ENCODE measurements at regions not wholly inside any gene's neighbourhood (a gene's known extent, or its start where the extent isn't known, plus 50 kb on each side); places are given as distances from the start of the nearest gene placed in this dataset.
"Not testable (repeated sequence)": the region's sequence is repeated elsewhere in the genome, so short reads cannot be mapped to it uniquely, and the experiment has no call there.

GRCh38 chr5:162603443-162604070 is 536.0 kb downstream of the GABRG2 start:
- no peaks in the 10 kb centered on the region for H3K36me3 ChIP-seq (ENCODE audit: insufficient read depth, low read length)
- H3K4me2 ChIP-seq (ENCODE audit: insufficient read depth, low read length): no peak overlapping the region
- no peaks in the 10 kb centered on the region for H3K27me3 ChIP-seq (ENCODE audit: insufficient read depth, low read length, poor library complexity)
- DNase-seq (no peak), ATAC-seq (ENCODE audit: insufficient read depth, low read depth) (no peak)
- no peak overlapping the region for H2AFZ ChIP-seq (ENCODE audit: low read depth, low read length)
- no peak overlapping the region for H3K4me3 ChIP-seq (ENCODE audit: low read depth in 1 of 2, low read length in 2 of 2)
- TF ChIP-seq EZH2 (IDR thresholded peaks at IDR 0.05; ENCODE audit: borderline replicate concordance, low read depth, low read length, severe bottlenecking) (no peak), CTCF (IDR thresholded peaks at IDR 0.05; ENCODE audit: borderline replicate concordance, extremely low read depth, low read length, poor library complexity, severe bottlenecking) (no peak)
- H3K4me1 ChIP-seq (ENCODE audit: insufficient read depth, low read length): no peaks in the 10 kb centered on the region
- H4K20me1 ChIP-seq (ENCODE audit: insufficient read depth, low read length): no peaks in the 10 kb centered on the region
- no peak overlapping the region for H3K27ac ChIP-seq (ENCODE audit: low read length)
- peaks cover 3% of the 10 kb centered on the region for H3K9me3 ChIP-seq (ENCODE audit: insufficient read depth, low read length, severe bottlenecking)
- H3K79me2 ChIP-seq (ENCODE audit: insufficient read depth, low read length): no peaks in the 10 kb centered on the region
- H3K9ac ChIP-seq (ENCODE audit: low read depth, low read length): no peak overlapping the region

- Histone ChIP-seq H3K27me3 (ENCODE audit: insufficient read depth, low read length, poor library complexity) (no peaks in the 10 kb centered on the region), H3K4me3 (ENCODE audit: low read depth in 1 of 2, low read length in 2 of 2) (no peak overlapping the region), H4K20me1 (ENCODE audit: insufficient read depth, low read length) (no peaks in the 10 kb centered on the region), H3K9ac (ENCODE audit: low read depth, low read length) (no peak overlapping the region), H3K79me2 (ENCODE audit: insufficient read depth, low read length) (no peaks in the 10 kb centered on the region), H3K4me2 (ENCODE audit: insufficient read depth, low read length) (no peak overlapping the region), H3K4me1 (ENCODE audit: insufficient read depth, low read length) (no peaks in the 10 kb centered on the region), H3K27ac (ENCODE audit: low read length) (no peak overlapping the region), H3K36me3 (ENCODE audit: insufficient read depth, low read length) (no peaks in the 10 kb centered on the region), H2AFZ (ENCODE audit: low read depth, low read length) (no peak overlapping the region), H3K9me3 (ENCODE audit: insufficient read depth, low read length, severe bottlenecking) (no peaks in the 10 kb centered on the region)
- TF ChIP-seq EZH2 (IDR thresholded peaks at IDR 0.05; ENCODE audit: borderline replicate concordance, low read depth, low read length, severe bottlenecking) (no peak), CTCF (IDR thresholded peaks at IDR 0.05; ENCODE audit: borderline replicate concordance, extremely low read depth, low read length, poor library complexity, severe bottlenecking) (no peak)
- DNase-seq: no peak
- no peak for ATAC-seq (ENCODE audit: insufficient read depth, low read depth)
Observed at GRCh38 chr5:162607879-162608278, 540.3 kb downstream of the GABRG2 start.

GRCh38 chr5:162621726-162622263 is 554.2 kb downstream of the GABRG2 start:
- not testable (repeated sequence) for H3K27me3 ChIP-seq (ENCODE audit: insufficient read depth, low read length, poor library complexity); H3K4me2 ChIP-seq (ENCODE audit: insufficient read depth, low read length); H3K9me3 ChIP-seq (ENCODE audit: insufficient read depth, low read length, severe bottlenecking); H4K20me1 ChIP-seq (ENCODE audit: insufficient read depth, low read length); H3K9ac ChIP-seq (ENCODE audit: low read depth, low read length); ATAC-seq (ENCODE audit: insufficient read depth, low read depth); H3K27ac ChIP-seq (ENCODE audit: low read length); H3K4me1 ChIP-seq (ENCODE audit: insufficient read depth, low read length); H3K36me3 ChIP-seq (ENCODE audit: insufficient read depth, low read length); H3K4me3 ChIP-seq (ENCODE audit: low read depth in 1 of 2, low read length in 2 of 2); H2AFZ ChIP-seq (ENCODE audit: low read depth, low read length); DNase-seq; H3K79me2 ChIP-seq (ENCODE audit: insufficient read depth, low read length)

GRCh38 chr5:162624110-162624509 is 556.5 kb downstream of the GABRG2 start:
- no peak overlapping the region for H3K27ac ChIP-seq (ENCODE audit: low read length)
- no peaks in the 10 kb centered on the region for H3K36me3 ChIP-seq (ENCODE audit: insufficient read depth, low read length)
- TF ChIP-seq EZH2 (IDR thresholded peaks at IDR 0.05; ENCODE audit: borderline replicate concordance, low read depth, low read length, severe bottlenecking): no peak
- no peak for TF ChIP-seq CTCF (IDR thresholded peaks at IDR 0.05; ENCODE audit: borderline replicate concordance, extremely low read depth, low read length, poor library complexity, severe bottlenecking)
- no peaks in the 10 kb centered on the region for H3K27me3 ChIP-seq (ENCODE audit: insufficient read depth, low read length, poor library complexity)
- no peaks in the 10 kb centered on the region for H3K79me2 ChIP-seq (ENCODE audit: insufficient read depth, low read length)
- H3K9me3 ChIP-seq (ENCODE audit: insufficient read depth, low read length, severe bottlenecking): peaks cover 6% of the 10 kb centered on the region
- H3K4me3 ChIP-seq (ENCODE audit: low read depth in 1 of 2, low read length in 2 of 2): no peak overlapping the region
- no peak overlapping the region for H2AFZ ChIP-seq (ENCODE audit: low read depth, low read length)
- no peak overlapping the region for H3K9ac ChIP-seq (ENCODE audit: low read depth, low read length)
- DNase-seq (no peak), ATAC-seq (ENCODE audit: insufficient read depth, low read depth) (no peak)
- H3K4me2 ChIP-seq (ENCODE audit: insufficient read depth, low read length): no peak overlapping the region
- no peaks in the 10 kb centered on the region for H4K20me1 ChIP-seq (ENCODE audit: insufficient read depth, low read length)
- H3K4me1 ChIP-seq (ENCODE audit: insufficient read depth, low read length): no peaks in the 10 kb centered on the region

Data from DND-41 (cell line).